GM21786 (cell line): ENCODE measurements at regions not wholly inside any gene's neighbourhood (a gene's known extent, or its start where the extent isn't known, plus 50 kb on each side); places are given as distances from the start of the nearest gene placed in this dataset.
"Not testable (repeated sequence)": the region's sequence is repeated elsewhere in the genome, so short reads cannot be mapped to it uniquely, and the experiment has no call there.

Source experiments
- ATAC-seq: cut with Tn5 transposase; IDR thresholded peaks from one replicate; pipeline ENCODE4 v1.9.1; 2021; ENCODE audit not compliant: unreplicated experiment

DNA sequence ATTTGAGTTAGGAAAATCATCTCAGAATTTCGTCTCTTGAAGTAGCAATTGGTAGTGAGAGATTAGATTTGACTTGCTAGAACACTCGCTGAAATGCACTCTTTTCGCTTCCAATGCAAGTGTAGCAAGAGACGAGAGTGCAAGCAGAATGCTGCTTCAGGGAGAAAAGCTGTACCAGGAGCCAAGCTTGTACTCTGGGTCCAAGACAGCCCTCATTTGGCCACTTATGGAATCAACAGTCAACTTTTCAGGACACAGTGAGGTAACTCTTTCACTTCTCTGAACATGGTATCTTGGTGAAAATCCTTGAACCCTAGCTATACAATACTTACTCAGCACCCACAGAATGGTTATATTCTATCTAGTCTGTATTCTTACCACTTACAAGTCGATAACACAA is 107.6 kb upstream of the TERB2 start:
- not testable (repeated sequence) for ATAC-seq

DNA sequence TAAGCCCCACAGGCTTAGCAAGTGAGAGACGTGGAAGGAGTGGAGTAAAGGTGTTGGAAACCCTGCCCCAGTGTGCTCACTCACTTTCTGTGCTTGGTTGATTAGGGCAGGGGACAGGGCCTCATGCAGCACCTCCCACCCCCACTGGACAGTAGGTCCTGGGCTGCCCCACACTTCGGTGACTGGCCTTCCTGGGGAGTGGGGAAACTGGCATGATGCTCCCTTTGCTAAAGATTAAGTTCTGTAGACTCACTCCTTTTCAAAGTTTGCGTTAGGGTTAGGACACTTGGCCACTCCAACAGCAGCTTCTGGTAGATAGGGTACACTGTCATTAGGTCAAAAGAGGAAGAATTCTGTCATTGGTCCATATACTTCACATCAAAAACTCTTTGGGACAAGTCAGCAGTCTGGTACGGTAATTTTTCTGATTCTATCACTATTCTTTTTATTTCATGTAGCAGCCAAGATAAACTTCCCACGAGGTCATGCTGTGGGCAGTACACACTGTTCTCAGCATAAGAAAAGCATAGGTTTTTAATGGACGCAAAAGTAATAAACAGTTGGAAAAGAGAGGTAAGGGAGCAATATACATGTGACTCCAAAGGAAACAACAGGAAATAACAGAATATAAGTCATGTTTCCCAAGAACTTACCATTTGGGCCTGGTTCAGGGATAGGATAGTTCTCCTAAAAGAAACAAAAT is 106.6 kb upstream of the TERB2 start:
- ATAC-seq = not testable (repeated sequence)

DNA sequence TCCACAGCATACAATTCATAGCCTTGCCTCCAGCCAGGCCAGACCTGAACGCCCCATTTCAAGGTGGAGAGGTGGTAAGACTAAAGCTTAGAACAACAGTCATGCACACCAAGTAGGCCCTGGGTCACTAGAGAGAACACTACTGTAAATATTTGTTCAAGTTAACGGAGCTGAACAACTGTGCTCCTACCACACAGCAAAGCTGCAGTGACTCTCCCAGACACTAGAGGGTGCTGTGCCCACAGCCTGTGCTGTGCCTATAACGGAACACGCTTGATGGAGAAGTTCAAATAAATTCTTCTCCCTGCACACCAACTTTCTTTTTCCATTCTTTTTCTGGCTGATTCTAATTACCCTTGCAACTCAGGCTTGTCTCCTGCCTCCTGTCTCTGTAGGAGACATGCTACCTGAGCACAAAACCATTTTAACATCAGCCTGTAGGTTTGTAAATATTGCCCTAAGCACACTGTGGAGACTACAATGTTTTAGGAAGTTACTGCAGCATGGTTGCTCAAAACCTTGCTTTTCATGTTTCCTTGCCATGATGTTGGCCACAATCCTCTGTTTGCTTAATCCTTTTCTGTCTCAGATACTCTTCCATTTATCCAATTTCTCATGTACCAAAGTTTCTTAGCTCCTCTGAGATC is 103.1 kb upstream of the TERB2 start:
- peak; percentile 62 for ATAC-seq

DNA sequence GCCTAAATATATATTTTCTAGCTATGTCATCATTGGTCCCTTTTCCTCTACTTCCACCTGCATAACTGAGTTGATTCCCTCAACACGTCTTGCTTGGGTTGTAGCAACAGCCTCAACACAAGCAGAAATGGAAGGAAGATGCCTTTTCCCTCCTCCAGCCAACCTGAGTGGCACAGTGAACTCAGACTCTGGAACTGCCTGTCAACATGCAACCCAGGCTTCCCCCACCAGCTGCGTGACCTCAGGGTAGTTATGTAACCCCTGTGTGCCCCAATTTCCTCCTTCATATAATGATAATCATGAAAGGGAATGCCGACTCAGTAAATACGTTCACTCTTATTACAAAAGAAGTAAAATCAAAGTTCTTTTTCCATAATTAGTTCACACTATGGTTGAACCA is 101.8 kb upstream of the TERB2 start:
- not testable (repeated sequence) for ATAC-seq

DNA sequence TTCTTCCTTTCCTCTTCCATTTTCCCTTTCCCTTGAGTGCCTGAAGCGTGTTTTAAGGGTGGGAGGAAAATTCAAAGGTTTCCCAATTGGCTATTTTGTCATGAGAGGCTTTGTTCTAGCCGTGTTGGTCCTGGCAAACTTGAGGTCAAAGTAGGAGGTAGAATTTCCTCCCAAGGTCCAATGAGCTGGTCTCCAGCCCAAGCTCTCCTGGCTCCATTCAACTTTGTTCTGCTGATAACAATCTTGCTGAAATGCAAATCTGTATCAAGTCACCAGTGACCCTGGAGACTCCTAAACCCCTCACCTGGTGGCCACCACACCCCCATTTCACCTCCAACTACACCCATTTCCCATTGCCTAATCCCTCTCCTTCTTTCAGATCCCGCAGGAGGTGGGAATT is 100.2 kb upstream of the TERB2 start:
- ATAC-seq = not testable (repeated sequence)

DNA sequence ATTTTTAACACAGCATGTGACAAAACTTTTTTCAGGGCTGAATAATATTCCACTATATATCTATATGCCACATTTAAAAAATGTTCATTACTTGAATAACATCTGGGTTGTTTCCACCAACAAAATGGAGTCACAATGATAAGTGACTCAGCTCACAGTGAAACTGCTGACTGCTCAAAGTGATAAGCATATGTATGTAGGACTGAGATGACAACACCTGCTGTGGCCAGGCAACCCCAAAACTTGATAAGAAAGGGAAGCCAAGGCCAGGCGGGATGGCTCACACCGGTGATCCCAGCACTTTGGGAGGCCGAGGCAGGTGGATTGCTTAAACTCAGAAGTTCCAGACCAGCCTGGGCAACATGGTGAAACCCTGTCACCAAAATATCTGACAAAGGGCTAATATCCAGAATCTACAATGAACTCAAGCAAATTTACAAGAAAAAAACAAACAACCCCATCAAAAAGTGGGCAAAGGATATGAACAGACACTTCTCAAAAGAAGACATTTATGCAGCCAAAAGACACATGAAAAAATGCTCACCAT is 99.2 kb upstream of the TERB2 start:
- not testable (repeated sequence) for ATAC-seq

DNA sequence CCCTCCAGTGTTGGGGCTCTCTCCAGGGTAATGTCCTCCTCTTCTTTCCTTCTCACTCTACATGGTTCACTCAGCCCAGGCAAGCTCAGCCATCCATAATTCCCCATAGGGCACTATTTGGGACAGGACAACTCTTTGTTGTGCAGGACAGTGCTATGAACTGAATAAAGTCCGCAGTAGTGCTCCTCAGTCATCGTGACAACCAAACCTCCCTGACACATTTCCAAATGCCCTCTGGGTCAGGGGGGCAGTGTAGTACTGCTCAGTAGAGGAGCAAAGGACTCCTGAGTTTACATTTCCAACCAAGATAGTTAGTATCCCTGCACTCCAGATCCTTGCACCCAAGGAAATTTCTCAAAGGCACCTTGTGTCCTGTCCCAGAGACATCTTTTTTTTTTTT is 97.4 kb upstream of the TERB2 start:
- ATAC-seq = not testable (repeated sequence)

DNA sequence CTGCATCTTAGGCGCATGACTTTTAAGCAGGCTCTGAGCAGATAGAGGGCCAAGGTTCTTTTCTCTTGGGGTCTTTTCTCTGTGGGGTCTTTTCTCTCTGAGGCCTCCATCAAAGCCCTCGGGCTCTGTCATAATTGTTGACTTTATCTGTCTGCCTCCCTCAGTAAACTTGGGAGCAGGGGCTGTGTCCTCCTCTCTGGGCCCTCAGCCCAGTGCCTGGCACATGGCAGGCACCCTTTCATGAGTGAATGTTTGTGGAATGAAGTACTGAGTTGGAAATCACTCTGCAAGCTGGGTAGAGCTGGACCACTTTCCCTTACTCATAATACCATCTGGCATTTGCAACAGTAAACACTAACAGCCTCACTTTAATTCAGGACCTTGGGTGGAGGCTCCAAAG is 96.3 kb upstream of the TERB2 start:
- ATAC-seq = not testable (repeated sequence)

DNA sequence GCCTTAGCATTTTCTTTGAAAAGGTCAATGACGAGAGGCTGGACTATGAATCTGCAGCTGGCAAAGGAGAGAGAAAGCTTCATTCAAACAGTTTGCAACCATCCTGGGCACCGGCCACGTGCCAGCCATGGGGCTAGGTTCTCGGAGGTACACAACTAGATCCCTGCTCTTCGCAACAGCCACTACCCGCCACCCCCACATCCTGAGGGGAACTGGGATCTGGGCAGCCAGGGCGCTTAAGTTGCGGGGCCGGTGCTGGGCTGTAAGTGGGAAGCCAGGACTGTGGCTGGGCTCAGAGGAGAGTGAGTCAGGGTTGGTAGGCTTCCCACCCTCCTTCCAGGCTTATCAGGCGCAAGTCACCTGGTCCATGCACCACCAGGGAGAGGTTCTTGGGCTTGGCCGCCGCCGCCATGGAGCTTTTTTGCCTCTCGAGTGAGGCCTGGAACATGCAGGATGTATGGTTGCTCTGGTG is 95.0 kb upstream of the TERB2 start:
- ATAC-seq = no peak

DNA sequence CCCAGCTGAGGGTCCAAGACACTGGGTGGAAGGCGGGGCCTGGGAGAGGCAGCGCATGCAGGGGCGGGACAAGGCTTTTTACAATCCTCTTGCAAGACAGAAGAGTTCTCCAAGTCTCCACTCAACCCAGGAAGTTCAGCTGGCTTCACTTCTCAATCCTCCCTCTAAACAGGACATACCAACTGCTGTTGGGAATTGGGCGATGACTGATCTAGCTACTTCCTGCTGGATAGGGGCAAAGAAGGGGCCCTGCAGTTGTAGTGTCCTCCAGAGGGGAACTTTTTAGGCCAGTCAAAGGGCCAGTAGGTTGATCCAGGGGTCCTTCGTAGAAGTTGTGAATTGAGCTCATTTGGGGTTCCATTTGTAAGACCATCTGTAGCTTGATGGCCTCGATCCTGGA is 94.6 kb upstream of the TERB2 start:
- no peak for ATAC-seq

DNA sequence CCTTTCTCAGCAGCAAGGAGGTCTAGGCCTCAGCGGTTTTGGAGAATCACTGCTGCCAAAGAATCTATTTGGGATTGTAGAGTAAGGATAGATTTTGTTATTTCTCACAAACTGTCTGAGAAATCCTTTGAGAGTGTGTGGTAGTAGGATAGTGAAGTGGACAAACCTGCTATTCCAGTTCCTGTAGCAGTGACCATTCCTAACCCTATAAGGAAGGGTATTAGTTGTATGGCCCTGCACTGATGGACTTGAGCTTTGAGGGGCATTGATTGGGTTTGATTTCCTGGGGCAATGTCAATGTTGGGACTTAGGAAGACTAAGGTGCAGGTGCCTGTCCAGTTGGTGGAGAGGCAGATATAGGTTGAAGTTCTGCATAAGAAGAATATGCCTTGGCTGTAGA is 93.6 kb upstream of the TERB2 start:
- ATAC-seq = not testable (repeated sequence)

DNA sequence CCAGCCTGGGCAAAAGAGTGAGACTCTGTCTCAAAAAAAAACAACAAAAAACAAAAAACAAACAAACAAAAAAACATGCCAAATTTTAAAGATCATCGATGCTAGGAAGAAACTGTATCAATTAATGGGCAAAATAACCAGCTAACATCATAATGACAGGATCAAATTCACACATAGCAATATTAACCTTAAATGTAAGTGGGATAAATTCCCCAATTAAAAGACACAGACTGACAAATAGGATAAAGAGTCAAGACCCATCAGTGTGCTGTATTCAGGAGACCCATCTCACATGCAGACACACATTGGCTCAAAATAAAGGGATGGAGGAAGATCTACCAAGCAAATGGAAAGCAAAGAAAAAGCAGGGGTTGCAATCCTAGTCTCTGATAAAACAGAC is 88.4 kb upstream of the TERB2 start:
- ATAC-seq = not testable (repeated sequence)

DNA sequence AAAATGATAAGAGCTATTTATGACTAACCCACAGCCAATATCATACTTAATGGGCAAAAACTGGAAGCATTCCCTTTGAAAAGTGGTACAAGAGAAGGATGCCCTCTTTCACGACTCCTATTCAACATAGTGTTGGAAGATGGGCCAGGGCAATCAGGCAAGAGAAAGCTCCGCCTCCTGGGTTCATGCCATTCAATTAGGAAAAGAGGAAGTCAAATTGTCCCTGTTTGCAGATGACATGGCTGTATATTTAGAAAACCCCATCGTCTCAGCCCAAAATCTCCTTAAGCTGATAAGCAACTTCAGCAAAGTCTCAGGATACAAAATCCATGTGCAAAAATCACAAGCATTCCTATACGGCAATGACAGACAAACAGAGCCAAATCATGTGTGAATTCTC is 86.4 kb upstream of the TERB2 start:
- ATAC-seq = not testable (repeated sequence)

DNA sequence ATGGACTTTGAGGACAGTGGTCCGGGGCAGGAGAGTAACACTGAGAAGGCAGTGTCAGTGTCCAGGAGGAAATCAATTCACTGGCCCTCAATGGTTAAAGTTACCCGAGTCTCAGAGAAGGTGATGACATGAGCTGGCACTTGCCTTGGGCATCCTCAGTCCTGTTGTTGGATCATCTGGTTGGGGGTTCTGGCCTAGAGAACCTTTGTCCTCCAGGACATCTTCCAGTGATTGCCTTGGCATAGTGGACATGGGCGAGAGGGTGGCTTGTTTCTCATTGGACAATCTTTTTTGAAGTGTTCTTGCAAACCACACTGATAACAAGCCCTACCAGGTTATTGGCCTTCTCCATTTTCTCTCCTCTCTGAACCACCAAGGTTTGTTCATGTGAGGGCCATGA is 83.4 kb upstream of the TERB2 start:
- no peak for ATAC-seq

DNA sequence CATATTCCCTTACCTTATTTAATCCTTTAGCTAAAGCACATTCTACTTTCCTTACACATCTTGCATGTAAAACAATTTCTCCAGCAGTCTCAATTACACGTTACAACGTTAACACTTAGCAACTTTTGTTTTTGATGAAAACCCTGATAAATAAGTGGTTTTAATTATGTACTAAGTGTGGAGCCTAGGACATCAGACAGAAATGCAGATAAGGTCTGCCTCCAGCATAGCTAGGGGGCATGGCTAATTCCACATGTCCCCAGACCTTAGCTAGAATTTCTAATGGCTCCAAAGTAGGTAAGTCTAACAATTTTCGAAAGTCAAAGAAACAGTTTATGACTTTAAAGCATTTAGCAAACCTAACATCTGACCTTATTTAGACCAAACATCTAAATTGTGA is 77.4 kb upstream of the TERB2 start:
- no peak for ATAC-seq

DNA sequence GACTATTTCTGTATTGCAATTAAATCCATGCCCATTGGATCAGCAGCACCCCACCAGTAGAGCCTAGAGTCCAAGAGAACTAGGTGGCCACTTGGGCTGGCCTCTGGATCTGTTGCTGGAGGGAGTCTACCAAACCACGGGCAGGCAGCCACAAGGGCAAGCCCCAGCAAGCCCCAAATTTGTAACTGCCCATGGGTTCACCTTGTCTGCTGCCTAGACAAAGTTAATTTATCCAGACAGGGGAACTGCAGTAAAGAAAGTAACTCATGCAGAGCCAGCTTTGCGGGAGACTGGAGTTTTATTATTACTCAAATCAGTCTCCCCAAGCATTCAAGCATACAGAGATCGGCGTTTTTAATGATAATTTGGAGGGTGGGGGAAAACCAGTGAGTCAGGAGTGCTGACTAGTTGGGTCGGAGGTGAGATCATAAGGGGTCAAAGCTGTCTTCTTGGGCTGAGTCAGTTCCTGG is 74.0 kb upstream of the TERB2 start:
- ATAC-seq = peak; percentile 79

DNA sequence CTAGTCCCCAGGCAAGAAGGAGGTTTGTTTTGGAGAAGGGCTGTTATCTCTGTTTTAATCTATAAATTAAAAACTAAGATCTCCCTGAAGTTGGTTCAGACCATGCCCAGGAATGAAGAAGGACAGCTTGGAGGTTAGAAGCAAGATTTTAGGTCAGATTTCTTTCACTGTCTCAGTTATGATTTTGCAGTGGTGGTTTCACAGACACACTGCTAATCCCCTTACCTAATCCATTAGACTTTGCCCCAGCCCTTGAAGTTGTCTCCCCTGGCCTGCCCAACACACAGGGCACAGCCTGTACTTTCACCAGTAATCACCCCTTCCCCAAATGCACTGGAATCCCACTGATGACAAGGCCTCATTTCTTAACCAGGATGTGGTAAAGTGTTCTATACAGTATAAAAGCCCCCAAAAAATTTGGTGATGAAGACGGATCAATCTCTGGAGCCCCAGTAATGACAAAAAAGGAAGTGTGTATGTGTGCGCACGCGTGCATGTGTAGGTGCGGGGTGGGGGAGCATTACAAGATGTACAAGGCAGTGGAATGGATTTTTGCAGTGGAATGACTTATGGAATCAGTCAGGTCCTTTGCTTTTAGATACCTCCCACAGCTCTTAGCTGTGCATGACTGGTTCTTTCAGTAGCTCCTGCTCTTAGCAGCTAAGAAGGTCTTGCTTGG is 73.1 kb upstream of the TERB2 start:
- no peak for ATAC-seq

DNA sequence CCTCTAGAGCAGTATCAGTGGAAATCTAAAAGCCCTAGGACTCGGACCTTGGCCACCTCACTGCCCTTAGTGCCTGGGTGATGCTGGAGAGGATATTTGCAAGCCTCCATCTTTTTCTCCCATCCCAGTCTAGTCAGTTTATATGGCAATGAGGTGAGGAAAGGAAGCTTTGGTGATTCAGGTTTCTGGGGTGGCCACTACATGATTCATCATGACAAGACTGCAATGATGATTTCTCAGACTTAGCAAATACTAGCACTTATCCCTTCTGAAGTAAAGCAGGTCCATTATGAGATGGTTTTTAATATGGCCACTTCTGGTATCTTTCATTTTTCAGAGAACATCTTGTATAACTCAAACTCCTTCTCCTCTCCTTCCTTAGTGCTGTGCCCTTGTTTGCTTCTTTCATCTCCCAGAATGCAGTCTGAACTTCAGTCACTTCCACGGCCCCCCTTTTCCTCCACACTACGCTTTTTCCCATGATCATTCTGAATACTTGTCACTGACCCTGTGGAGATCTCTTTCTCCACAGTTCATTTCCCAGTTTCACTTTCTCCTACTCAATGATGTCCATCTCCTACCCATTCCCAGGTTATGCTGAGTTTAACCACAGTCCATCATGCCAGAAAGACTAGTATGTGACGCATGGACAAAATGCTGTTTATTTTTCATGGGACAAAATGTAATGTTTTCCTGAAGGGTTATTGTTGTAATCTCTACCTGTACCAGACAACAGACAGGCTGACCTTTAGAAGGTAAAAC is 57.4 kb upstream of the TERB2 start:
- ATAC-seq = not testable (repeated sequence)

DNA sequence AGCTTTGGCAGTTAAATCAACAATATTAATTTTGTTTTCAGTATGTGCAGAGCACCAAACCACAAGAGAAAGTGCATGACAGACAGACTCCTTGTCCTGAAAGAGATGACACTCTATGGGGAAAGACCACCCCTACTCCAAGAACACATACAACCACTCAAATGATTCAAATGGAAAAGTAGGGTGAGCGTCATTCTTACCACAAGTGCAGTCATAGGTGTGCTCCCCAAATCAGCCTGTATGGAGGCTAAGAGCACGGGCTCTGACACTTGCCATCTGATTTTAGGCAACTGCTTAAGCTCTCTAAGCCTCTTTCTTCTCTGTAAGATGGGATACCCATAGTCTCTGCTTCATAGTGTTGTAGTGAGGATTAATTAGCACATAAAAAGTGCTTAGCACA is 56.7 kb upstream of the TERB2 start:
- ATAC-seq = not testable (repeated sequence)

DNA sequence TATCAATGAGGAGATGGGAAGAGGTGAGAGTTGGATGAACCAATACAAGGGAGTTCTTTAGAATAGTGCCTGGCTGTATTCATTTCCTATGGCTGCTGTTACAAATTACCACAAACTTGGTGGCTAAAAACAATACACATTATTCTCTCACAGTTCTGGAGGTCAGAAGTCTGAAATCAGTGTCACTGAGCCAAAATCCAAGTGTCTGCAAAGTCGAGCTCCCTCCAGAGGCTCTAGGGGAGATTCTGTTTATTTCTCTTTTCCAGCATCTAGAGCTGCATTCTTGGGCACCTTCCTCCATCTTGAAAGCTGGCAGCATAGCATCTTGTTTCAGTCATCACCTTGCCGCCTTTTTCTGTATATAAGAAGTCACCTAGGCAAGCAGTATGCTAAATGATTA is 55.7 kb upstream of the TERB2 start:
- not testable (repeated sequence) for ATAC-seq

DNA sequence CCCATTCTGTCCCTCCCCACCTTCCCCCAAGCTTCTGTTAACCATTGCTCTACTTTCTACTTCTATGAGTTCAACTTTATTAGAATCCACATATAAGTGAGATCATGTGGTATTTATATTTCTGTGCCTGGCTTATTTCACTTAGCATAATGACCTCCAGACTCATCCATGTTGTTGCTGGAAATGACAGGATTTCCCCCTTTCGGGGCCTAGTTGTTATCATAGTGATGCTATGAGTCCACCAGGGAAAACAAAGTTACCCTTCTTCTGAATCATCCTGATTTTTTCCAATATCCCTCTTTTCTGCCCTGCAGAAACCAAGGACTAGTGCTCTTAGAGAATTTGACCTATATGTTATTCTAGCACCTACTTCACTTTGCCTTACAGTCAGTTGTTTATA is 53.2 kb upstream of the TERB2 start:
- not testable (repeated sequence) for ATAC-seq
